IMR-90 (cell line): ENCODE measurements at regions not wholly inside any gene's neighbourhood (a gene's known extent, or its start where the extent isn't known, plus 50 kb on each side); places are given as distances from the start of the nearest gene placed in this dataset.

Source experiments
- ATAC-seq: fragments of 200-7000 bp; cut with Tn5 transposase; 2 replicates; pipeline ENCODE4 v1.9.1; 2020; ENCODE audit warnings: low read depth, mild to moderate bottlenecking, moderate library complexity
- BruUV-seq: library from RNA; stranded (reverse); fragments of 400-500 nt; replicated peaks from 2 replicates; lab custom pipeline; 2021; lab: Mats Ljungman, UMichigan
- CTCF ChIA-PET: fragments of 300-600 bp; formaldehyde crosslinking; extraction: SDS; loops from one replicate; lab custom pipeline; 2021; ENCODE audit warnings: antibody characterized with exemption; lab: Yijun Ruan, JAX
- POLR2A ChIA-PET: fragments of 300-600 bp; sonication (Branson Sonifier 250); formaldehyde crosslinking; loops from one replicate; lab custom pipeline; 2022; ENCODE audit warnings: antibody characterized with exemption; ENCODE audit not compliant: unreplicated experiment; lab: Charles Lee
- DNase-seq: peaks from one replicate; pipeline ENCODE4 v3.0.0; 2013
- H2AFZ ChIP-seq: replicated peaks from 2 replicates; pipeline ENCODE3; 2013; ENCODE audit warnings: low read length, mild to moderate bottlenecking; ENCODE audit not compliant: poor library complexity
- H2AK5ac ChIP-seq: 2 replicates; pipeline ENCODE4 v1.6.1; 2013; ENCODE audit warnings: low read depth, low read length, inconsistent platforms
- H2AK9ac ChIP-seq: replicated peaks from 2 replicates; pipeline ENCODE3; 2013; ENCODE audit warnings: mild to moderate bottlenecking, low read depth, low read length, moderate library complexity; ENCODE audit not compliant: poor library complexity
- H2BK120ac ChIP-seq: 2 replicates; pipeline ENCODE4 v1.6.1; 2013; ENCODE audit warnings: low read depth, low read length, inconsistent platforms
- H2BK15ac ChIP-seq: 3 replicates; pipeline ENCODE4 v1.6.1; 2013; ENCODE audit warnings: low read depth, low read length, inconsistent platforms
- H2BK20ac ChIP-seq: 2 replicates; pipeline ENCODE4 v1.6.1; 2013; ENCODE audit warnings: low read depth, mild to moderate bottlenecking, inconsistent platforms, low read length, moderate library complexity
- H2BK5ac ChIP-seq: 2 replicates; pipeline ENCODE4 v1.6.1; 2013; ENCODE audit warnings: mild to moderate bottlenecking, low read depth, low read length, inconsistent platforms; ENCODE audit not compliant: poor library complexity, severe bottlenecking
- H3K14ac ChIP-seq: replicated peaks from 2 replicates; pipeline ENCODE4 v1.6.1; 2013; ENCODE audit warnings: low read depth, low read length, inconsistent platforms
- H3K18ac ChIP-seq: 2 replicates; pipeline ENCODE4 v1.6.1; 2013; ENCODE audit warnings: low read depth, low read length, control low read depth
- H3K23ac ChIP-seq: 2 replicates; pipeline ENCODE4 v1.6.1; 2013; ENCODE audit warnings: low read depth, low read length, inconsistent platforms
- H3K27ac ChIP-seq: 2 replicates; pipeline ENCODE4 v1.5.1; 2013; ENCODE audit warnings: mild to moderate bottlenecking, control low read depth, low read length; ENCODE audit not compliant: insufficient read depth
- H3K27me3 ChIP-seq: 2 replicates; pipeline ENCODE4 v1.6.1; 2013; ENCODE audit warnings: low read length; ENCODE audit not compliant: control insufficient read depth, insufficient read depth
- H3K36me3 ChIP-seq: 2 replicates; pipeline ENCODE4 v1.6.1; 2013; ENCODE audit warnings: low read length, mixed read lengths; ENCODE audit not compliant: control insufficient read depth, insufficient read depth
- H3K4ac ChIP-seq: 2 replicates; pipeline ENCODE4 v1.6.1; 2013; ENCODE audit warnings: low read depth, low read length, inconsistent platforms
- H3K4me1 ChIP-seq: 2 replicates; pipeline ENCODE4 v1.6.1; 2013; ENCODE audit warnings: low read length, mixed read lengths; ENCODE audit not compliant: control insufficient read depth, insufficient read depth
- H3K4me2 ChIP-seq: 2 replicates; pipeline ENCODE4 v1.6.1; 2013; ENCODE audit warnings: low read depth, mild to moderate bottlenecking, control low read depth, low read length, moderate library complexity
- H3K4me3 ChIP-seq: 2 replicates; pipeline ENCODE4 v1.5.1; 2013; ENCODE audit warnings: low read depth, mild to moderate bottlenecking, control low read depth, low read length, moderate library complexity; ENCODE audit not compliant: insufficient read depth
- H3K56ac ChIP-seq: 2 replicates; pipeline ENCODE4 v1.6.1; 2013; ENCODE audit warnings: low read length, inconsistent platforms; ENCODE audit not compliant: insufficient read depth; ENCODE audit errors: extremely low read depth
- H3K79me1 ChIP-seq, 2 experiments: 2 replicates each; pipeline ENCODE4 v1.6.1; 2013; ENCODE audit warnings: low read length in 2 of 2, inconsistent platforms in 1 of 2, low read depth in 1 of 2
- H3K9ac ChIP-seq: 2 replicates; pipeline ENCODE4 v1.6.1; 2013; ENCODE audit warnings: low read depth, low read length, control low read depth
- H3K9me1 ChIP-seq: 2 replicates; pipeline ENCODE4 v1.6.1; 2013; ENCODE audit warnings: low read length, inconsistent platforms; ENCODE audit not compliant: insufficient read depth
- H3K9me3 ChIP-seq: 2 replicates; pipeline ENCODE4 v1.6.1; 2013; ENCODE audit warnings: low read length; ENCODE audit not compliant: control insufficient read depth, insufficient read depth
- H4K20me1 ChIP-seq: 2 replicates; pipeline ENCODE4 v1.6.1; 2013; ENCODE audit warnings: low read length, inconsistent platforms; ENCODE audit not compliant: insufficient read depth
- H4K5ac ChIP-seq: 2 replicates; pipeline ENCODE4 v1.6.1; 2013; ENCODE audit warnings: mild to moderate bottlenecking, low read depth, low read length, control low read depth
- H4K8ac ChIP-seq, 2 experiments: 2 replicates each; pipeline ENCODE4 v1.6.1; 2013; ENCODE audit warnings: low read depth in 2 of 2, low read length in 2 of 2, control low read depth in 1 of 2, inconsistent platforms in 1 of 2
- H4K91ac ChIP-seq: 2 replicates; pipeline ENCODE4 v1.6.1; 2013; ENCODE audit warnings: low read depth, low read length, inconsistent platforms; ENCODE audit not compliant: insufficient read depth
- BHLHE40 ChIP-seq: fragments of 150-350 bp; IDR thresholded peaks from 2 replicates; pipeline ENCODE4 v1.6.1; 2016; ENCODE audit warnings: mild to moderate bottlenecking, low read depth, low read length
- CEBPB ChIP-seq: IDR thresholded peaks from 2 replicates; pipeline ENCODE4 v1.6.1; 2012; ENCODE audit warnings: low read depth, low read length, improper control_type of control experiment
- CHD1 ChIP-seq: IDR thresholded peaks from 2 replicates; pipeline ENCODE4 v1.6.1; 2012; ENCODE audit warnings: low read depth, low read length, improper control_type of control experiment
- ELK1 ChIP-seq: fragments of 150-350 bp; IDR thresholded peaks from 2 replicates; pipeline ENCODE4 v1.6.1; 2016; ENCODE audit warnings: low read depth, mild to moderate bottlenecking, low read length, moderate library complexity, borderline replicate concordance
- FOS ChIP-seq: fragments of 150-350 bp; IDR thresholded peaks from 2 replicates; pipeline ENCODE4 v1.6.1; 2016; ENCODE audit warnings: low read depth, low read length
- MAFK ChIP-seq: IDR thresholded peaks from 2 replicates; pipeline ENCODE4 v1.6.1; 2012; ENCODE audit warnings: low read depth, low read length, improper control_type of control experiment
- MAZ ChIP-seq: IDR thresholded peaks from 2 replicates; pipeline ENCODE4 v1.6.1; 2012; ENCODE audit warnings: low read depth, mild to moderate bottlenecking, low read length, improper control_type of control experiment, moderate library complexity, borderline replicate concordance
- MXI1 ChIP-seq: IDR thresholded peaks from 2 replicates; pipeline ENCODE4 v1.6.1; 2012; ENCODE audit warnings: low read depth, mild to moderate bottlenecking, low read length, moderate library complexity, borderline replicate concordance
- NFE2L2 ChIP-seq: fragments of 150-350 bp; IDR thresholded peaks from 2 replicates; pipeline ENCODE4 v1.6.1; 2016; ENCODE audit warnings: low read depth, mild to moderate bottlenecking, low read length
- POLR2A ChIP-seq: IDR thresholded peaks from 2 replicates; pipeline ENCODE4 v1.6.1; 2012; ENCODE audit warnings: mild to moderate bottlenecking, low read depth, low read length
- RAD21 ChIP-seq: IDR thresholded peaks from 2 replicates; pipeline ENCODE4 v1.6.1; 2012; ENCODE audit warnings: low read length, improper control_type of control experiment
- RFX5 ChIP-seq: IDR thresholded peaks from 2 replicates; pipeline ENCODE4 v1.8.0; 2012; ENCODE audit warnings: low read depth, mild to moderate bottlenecking, low read length, moderate library complexity
- SMC3 ChIP-seq: fragments of 150-350 bp; IDR thresholded peaks from 2 replicates; pipeline ENCODE4 v1.6.1; 2016; ENCODE audit warnings: low read depth, mild to moderate bottlenecking, antibody characterized with exemption, low read length, moderate library complexity
- WGBS, 2 experiments: methylation state at CpG; one replicate each; pipeline versions ENCODE4 v1.1.5 to v1.1.7; 2013; ENCODE audit warnings: missing lambda C conversion rate in 2 of 2; ENCODE audit not compliant: insufficient read length in 1 of 2; ENCODE audit errors: extremely low coverage in 2 of 2; 5-methylcytosine and 5-hydroxymethylcytosine counted together
- dilution Hi-C: fragments of 300-500 bp; cut with HindIII; formaldehyde crosslinking; loops from one replicate; pipeline ENCODE4 v1.14.3; 2018; ENCODE audit warnings: low sequenced_read_pairs; ENCODE audit not compliant: unreplicated experiment
- in situ Hi-C: fragments of 300-500 bp; cut with MboI; formaldehyde crosslinking; loops from 3 replicates; pipeline ENCODE4 v1.14.3; 2019; ENCODE audit warnings: low sequenced_read_pairs, inconsistent platforms, mixed read lengths
- intact Hi-C: fragments of 100-400 bp; cut with micrococcal nuclease; formaldehyde crosslinking; loops from 2 replicates; pipeline ENCODE4 v1.10.0; 2022
- TF ChIP-seq, protein P1 (sequence below): fragments of 150-350 bp; IDR thresholded peaks from 2 replicates; pipeline ENCODE4 v1.6.1; 2017; ENCODE audit warnings: mild to moderate bottlenecking, antibody characterized with exemption, low read length, low read depth
- TF ChIP-seq, protein P2 (sequence below): conservative IDR thresholded peaks from 2 replicates; pipeline ENCODE4 v1.5.1; 2012; ENCODE audit warnings: mild to moderate bottlenecking, low read depth, low read length, improper control_type of control experiment

DNA sequence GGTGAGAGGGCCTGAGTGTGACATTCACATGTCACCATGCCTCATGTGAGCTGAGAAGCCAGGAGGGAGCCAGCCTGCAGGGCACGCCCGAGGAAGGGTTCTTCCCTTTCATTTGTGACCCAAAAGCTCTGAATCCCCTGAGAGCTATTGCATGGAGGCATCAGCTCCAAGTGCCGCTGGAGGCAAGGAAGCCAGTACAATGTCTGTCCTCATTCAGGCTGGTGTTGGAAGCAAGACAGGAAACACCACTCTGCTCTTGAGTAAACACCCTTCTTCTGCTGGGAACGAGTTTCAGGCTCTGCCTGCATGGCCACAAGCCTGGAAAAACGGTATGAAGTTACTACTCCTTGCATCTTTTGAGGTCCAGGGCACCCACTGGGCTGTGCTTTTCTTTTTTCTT is 83.8 kb upstream of the LARGE1 start:
- no peak overlapping the region for H3K27ac ChIP-seq
- no peak overlapping the region for H2AK9ac ChIP-seq
- intact Hi-C loops (no loop called here), in situ Hi-C loops (no loop called here), dilution Hi-C loops (no loop called here)
- H3K9me1 ChIP-seq: no peaks in the 10 kb centered on the region
- no peak overlapping the region for H2AFZ ChIP-seq
- H2BK20ac ChIP-seq: no peak overlapping the region
- H3K4ac ChIP-seq: no peak overlapping the region
- peaks cover 15% of the 10 kb centered on the region for H3K9me3 ChIP-seq
- no peak overlapping the region for H3K14ac ChIP-seq
- no TSS peak for BruUV-seq
- no peak overlapping the region for H3K4me2 ChIP-seq
- no peak overlapping the region for H3K18ac ChIP-seq
- H2BK5ac ChIP-seq: no peak overlapping the region
- DNase-seq (no peak), ATAC-seq (no peak)
- H4K91ac ChIP-seq: no peak overlapping the region
- H2BK120ac ChIP-seq: no peak overlapping the region
- WGBS, 2 experiments: 33% methylated on average over 1 of the region's 5 CpGs; no CpG with 5 or more reads in 1 of the 2 experiments
- H4K8ac ChIP-seq: no peak overlapping the region
- no peak overlapping the region for H3K4me3 ChIP-seq
- POLR2A ChIA-PET: no interaction called here
- no peaks in the 10 kb centered on the region for H3K27me3 ChIP-seq
- no peak overlapping the region for H2AK5ac ChIP-seq
- H4K20me1 ChIP-seq: no peaks in the 10 kb centered on the region
- H3K4me1 ChIP-seq: no peaks in the 10 kb centered on the region
- no peak overlapping the region for H4K5ac ChIP-seq
- H3K56ac ChIP-seq: no peak overlapping the region
- H2BK15ac ChIP-seq: no peak overlapping the region
- H3K23ac ChIP-seq: no peak overlapping the region
- no peaks in the 10 kb centered on the region for H3K79me1 ChIP-seq
- CTCF ChIA-PET: no interaction called here
- no peak overlapping the region for H3K9ac ChIP-seq
- TF ChIP-seq CEBPB (no peak), SMC3 (no peak), MAZ (no peak), POLR2A (no peak), CHD1 (no peak), NFE2L2 (no peak), FOS (no peak), MAFK (no peak), RFX5 (no peak), MXI1 (no peak), RAD21 (no peak), BHLHE40 (no peak), ELK1 (no peak)
- TF ChIP-seq, protein P1, sequence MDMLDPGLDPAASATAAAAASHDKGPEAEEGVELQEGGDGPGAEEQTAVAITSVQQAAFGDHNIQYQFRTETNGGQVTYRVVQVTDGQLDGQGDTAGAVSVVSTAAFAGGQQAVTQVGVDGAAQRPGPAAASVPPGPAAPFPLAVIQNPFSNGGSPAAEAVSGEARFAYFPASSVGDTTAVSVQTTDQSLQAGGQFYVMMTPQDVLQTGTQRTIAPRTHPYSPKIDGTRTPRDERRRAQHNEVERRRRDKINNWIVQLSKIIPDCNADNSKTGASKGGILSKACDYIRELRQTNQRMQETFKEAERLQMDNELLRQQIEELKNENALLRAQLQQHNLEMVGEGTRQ: no peak
- TF ChIP-seq, protein P2, sequence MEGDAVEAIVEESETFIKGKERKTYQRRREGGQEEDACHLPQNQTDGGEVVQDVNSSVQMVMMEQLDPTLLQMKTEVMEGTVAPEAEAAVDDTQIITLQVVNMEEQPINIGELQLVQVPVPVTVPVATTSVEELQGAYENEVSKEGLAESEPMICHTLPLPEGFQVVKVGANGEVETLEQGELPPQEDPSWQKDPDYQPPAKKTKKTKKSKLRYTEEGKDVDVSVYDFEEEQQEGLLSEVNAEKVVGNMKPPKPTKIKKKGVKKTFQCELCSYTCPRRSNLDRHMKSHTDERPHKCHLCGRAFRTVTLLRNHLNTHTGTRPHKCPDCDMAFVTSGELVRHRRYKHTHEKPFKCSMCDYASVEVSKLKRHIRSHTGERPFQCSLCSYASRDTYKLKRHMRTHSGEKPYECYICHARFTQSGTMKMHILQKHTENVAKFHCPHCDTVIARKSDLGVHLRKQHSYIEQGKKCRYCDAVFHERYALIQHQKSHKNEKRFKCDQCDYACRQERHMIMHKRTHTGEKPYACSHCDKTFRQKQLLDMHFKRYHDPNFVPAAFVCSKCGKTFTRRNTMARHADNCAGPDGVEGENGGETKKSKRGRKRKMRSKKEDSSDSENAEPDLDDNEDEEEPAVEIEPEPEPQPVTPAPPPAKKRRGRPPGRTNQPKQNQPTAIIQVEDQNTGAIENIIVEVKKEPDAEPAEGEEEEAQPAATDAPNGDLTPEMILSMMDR: no peak
- no peaks in the 10 kb centered on the region for H3K36me3 ChIP-seq
